Lung microvascular endothelial cell (primary cell): ENCODE measurements at regions not wholly inside any gene's neighbourhood (a gene's known extent, or its start where the extent isn't known, plus 50 kb on each side); places are given as distances from the start of the nearest gene placed in this dataset.

Source experiments
- DNase-seq, 2 donors: peaks; one replicate each; pipeline versions ENCODE4 v3.0.0 to v3.0.0-alpha.2; 2010; ENCODE audit warnings: low read depth in 2 of 2

DNA sequence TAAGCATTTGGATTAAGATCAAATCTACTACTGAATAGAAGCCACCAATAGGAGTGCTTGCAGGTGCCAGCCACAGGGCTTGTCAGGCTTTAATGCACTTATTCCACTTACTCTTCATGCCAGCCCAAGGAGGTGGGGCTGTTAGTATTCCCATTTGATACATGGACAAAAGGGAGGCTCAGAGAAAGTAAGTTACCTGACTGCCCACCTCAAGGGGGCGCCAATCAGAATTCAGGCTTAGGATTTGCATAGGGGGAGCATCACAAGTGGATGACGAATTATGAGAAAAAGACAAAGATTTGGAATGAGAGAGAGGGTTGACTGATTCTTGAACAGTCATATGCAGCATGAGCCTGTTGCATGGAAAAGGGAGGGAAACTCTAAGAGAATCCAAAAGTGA, 188.4 kb upstream of the TSHZ2 start:
- DNase-seq, result peak in 1 of 2 donors; percentile 40

DNA sequence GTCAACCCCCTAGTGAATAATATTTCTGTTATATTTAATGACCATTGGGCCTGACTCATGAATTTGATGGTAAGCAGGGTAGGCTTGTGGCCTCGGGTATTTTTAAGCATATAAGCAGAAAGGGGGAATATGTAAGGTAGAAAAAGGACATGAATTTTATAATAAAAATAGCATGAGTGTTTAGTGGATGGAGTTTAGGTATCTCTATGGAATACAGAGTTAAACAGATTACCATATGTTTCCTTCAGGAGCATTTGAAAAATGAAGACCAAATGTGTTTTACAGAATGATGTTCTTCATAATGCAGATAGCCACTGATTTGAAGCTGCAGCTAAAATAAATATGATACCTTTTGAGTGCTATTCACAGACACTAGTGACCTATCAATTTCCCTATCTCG, 191.7 kb upstream of the TSHZ2 start:
- no peak for DNase-seq

DNA sequence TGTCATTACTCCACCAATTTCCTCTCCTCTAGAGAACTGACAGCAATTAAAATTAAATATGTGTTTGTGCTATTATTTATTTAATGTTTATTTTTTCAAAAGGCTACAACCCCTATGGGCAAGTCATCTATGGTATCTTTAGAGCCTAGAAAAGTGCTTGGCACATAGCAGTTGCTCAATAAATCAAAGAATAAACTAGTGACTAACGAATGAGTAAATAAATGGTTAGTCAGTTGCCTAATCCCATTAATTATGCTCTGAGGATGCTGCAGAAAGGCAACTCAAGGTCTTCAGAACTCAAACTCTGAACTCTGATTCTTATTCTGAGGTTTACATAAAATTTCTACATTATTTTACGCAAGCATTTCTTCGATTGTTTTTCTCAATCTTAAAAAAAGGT, 193.0 kb upstream of the TSHZ2 start:
- no peak for DNase-seq

DNA sequence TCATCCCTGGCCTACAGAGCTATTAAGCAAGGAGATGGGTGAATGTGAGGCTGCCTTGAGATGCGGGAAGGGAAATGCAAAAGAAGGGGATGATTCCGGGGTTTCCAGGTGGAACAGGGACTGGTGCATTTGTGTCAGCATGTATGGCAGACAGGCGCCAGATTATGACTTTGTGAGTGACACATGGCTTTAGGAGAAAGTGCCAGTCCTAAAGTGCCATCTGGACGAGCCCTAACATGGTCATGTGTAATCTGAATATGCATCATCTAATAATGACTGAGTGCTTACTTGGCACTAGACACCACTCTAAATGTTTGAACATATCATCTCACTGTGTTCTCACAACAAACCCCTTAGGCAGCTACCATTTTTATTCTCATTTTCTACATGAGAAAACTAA, 195.0 kb upstream of the TSHZ2 start:
- DNase-seq, result no peak

DNA sequence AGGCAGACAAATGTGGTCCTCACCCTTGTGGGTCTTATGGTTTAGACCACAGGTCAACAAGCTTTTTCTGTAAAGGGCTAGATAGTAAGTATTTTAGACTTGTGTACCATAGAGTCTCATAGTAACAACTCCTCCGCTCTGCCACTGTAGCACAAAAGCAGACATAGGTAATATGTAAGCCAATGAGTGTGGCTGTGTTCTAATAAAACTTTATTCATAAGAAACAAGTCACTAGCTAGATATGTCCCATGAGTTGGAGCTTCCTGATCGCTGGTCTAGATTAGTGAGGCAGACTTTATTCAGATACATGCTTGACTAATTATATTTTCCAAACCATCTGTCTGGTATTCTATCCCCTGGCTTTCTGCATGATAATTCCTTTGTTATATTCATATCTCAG, 196.4 kb upstream of the TSHZ2 start:
- DNase-seq, result no peak

DNA sequence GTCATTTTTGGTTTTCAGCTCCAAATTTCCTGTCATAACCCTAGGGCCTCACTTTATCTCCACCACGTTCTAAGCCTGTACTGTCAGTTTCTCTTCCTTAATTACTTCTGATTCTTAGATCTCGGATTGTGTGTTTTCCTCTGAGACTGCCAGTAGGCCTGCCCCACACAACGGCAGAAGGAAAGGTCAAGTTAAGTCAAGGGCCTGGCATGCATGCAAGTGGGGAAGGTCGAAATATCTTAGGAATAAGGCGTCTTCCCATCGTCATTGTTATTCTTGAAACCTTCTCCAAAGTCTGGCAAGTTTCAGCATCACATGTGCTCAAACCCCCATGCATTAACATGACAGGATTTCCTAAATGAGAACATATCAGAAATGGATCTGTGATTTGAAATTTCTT, 203.5 kb upstream of the TSHZ2 start:
- DNase-seq, result no peak

DNA sequence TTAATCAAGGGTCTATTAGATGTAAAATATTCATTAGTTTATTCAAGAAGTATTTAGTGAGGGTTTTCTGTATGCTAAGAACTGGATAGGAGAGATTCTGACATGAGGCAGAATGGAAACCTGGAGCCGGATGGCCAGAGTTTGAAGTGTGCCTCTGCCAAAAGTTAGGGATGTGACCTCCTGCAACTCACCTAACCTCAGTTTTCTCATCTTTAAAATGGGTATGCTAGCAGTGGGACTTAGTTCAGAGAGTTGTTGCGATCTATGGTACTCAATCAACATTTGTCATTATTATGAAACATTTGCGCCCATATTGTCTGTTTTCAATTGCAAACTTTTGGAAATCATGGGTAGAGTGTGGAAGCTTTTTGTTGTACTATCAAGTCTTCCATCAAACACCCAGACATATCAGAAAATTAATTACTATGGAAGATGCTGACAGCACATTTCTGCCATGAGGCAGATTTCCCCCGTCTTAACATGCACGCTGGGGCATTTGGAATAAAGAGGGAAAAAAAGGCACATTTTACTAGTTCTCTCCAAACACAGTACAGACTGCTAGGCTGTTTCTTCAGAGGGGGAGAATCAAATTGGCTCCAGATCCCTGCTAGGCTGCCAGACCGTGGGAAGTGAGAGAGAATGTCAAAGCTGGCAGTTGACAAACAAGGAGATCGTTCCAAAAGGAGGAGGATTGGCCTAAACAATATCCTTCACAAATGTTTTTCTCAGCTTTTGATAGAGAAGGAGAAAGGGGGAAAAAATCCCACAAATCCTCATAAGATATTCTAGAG, 205.3 kb upstream of the TSHZ2 start:
- DNase-seq, result no peak

DNA sequence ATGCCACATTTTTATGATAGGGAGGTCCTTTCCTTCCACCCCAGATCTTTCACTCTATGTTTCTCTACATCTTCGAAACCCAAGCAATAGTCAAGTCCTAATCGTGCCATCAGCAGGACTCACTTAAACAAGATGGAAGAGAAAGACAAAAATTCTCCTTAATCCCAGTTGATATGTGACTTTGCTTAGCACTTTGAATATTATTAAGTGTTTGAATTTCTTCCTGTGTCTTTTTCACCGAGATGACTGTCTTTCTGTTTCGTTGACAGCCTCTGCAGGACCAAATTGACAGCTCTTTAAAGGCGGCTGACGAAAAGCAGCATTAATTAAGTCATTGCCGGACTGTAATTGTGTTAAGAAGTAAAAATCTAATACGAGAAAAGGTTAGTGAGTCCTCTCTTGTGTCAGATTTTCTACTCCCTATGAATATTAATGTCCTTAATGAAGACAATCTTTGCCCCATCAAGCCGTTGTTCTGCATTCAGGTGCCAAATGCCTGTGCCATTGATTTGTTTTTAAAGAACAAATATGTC, 208.8 kb upstream of the TSHZ2 start:
- DNase-seq, result no peak

DNA sequence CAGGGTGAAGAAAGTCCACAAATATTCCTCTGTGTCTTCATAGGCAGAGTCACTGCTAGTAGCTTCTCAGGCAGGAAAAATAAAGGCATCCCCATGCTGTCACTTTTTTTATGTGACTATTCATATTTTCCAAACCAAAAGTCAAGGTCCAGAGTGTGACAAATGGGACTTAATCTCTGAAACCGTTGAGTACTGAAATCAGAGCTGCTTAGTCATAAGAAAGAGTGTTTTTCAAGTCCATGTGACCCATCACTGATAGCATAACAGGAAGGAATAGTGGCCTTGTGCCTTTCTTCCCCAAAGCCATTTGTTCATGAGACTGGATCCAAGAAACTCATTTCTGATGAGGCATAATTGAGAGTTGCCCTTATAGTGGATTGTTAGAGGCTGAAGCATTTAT, 210.3 kb upstream of the TSHZ2 start:
- DNase-seq, result no peak

DNA sequence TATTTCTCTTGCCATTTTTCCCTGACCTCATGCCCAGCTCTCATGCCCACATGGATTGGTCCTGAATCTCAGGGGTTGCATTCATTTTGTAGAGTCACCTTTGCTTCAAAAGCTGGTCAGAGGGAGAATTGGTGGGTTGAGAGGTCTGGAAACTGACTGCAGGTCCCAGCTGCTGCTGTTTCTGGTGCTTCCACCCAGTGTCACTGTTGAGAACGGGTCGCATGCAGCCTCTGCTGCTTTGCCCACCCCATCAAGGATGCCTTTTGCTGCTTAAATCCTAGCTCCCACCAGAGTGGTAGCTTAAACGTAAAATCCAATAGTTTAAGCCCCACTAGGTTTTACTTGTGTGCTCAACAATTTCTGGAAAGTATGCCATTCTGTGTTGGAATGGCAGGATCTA, 211.4 kb upstream of the TSHZ2 start:
- no peak for DNase-seq

DNA sequence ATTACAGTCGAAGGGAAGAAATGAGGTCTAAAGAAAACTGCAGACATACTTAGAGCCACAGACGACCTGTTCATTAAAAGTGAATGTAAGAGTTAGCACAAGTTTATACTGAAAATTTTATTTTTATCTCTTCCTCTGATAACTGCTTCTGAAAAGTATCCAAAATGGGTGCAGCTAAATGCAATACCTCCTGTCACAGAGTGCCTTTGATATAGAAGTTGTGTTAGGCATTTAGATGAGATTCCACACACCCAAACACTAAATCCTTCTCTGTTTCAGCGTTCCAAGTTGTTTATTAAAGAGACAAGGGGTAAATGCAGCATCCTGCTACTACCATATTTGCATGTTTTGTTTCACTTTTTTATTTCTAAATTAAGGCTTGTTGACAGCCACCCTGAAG, 214.7 kb upstream of the TSHZ2 start:
- no peak for DNase-seq

DNA sequence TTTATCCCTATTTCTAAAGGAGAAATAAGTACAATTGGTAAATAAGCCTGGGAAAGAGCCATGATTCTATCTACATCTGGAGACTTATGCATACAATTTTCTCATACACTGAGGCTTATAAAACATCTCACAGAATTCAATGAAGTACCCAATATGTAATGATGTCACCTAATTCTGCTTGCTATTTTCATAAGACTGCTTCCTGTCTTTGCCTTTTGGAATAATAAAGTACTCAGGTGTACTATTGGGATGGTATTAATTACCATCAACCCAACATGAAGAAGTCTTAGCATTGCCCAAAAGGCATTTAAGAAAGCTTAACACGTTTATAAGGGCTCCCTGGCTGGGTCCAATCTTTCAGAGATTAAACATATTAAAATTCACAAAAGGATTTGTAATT, 216.4 kb upstream of the TSHZ2 start:
- DNase-seq, result no peak

DNA sequence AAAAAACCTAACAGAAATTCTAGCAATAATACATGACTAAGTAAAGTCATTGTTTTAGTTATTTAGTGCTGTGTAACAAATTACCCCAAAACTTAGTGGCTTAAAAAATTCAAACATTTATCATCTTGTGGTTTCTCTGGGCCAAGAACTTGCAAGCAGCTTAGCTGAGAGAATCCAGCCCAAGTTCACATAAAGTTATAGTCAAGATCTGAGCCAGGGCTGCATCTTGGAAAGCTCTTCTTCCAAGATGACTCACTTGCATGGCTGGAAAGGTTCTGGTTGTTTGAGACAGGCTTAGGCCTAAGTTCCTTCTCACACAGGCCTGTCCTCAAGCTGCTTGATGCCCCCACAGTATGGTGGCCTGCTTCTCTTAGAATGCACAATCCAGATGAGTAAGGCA, 217.8 kb upstream of the TSHZ2 start:
- DNase-seq, result no peak

DNA sequence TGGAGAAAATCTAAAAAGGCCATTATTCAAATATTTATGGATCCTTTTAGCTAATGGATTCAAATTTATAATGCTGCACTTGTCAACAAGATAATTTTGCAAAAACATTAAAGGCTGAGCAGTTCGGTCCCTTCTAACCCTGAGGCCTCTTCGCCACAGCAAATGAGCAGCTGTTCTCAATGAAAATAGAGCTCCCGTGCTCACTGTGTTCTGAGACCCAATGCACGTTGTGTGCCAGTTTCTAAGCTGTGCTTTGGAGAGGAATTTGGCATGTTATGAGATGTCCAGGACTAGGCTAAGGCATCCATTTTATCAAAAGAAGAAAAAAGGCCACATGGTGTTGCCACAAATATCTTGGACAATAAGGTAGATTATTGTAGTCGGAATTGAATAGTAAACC, 220.1 kb upstream of the TSHZ2 start:
- no peak for DNase-seq

DNA sequence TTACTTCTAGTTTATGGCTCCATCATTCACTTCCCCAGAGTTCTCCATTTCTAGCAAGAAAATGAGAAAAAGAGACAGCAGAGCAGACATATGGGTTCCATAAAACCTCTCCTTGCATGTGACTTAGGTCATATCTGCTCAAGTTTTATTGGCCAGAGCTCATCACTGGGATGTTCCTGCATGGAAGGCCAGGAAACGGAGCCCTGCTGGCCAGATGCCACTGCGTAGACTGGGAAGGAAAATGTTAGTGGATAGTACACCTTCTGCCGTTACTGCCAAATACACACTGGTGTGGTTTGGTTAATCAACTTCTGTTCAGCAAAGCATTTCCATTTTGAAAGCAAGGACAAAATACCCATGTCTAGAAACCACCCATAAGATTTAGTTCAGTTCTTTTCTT, 220.6 kb upstream of the TSHZ2 start:
- DNase-seq, result no peak

DNA sequence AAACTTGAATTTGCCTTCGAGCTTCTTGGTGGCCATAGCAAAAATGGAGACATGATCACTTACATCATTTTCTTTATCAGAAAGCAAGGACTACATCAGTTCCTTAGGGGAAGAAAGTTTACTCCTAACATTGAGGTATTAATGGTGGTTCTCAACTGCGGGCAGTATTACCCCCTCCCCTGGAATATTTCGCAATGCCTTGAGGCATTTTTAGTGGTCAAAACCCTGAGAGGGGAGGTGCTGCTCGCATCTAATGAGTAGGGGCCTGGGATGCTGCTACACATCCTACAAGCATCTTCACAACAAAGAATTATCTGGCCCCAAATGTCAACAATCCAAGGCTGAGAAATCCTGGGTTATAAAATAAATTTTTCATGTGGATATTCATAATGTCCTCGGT, 222.2 kb upstream of the TSHZ2 start:
- DNase-seq, result no peak

DNA sequence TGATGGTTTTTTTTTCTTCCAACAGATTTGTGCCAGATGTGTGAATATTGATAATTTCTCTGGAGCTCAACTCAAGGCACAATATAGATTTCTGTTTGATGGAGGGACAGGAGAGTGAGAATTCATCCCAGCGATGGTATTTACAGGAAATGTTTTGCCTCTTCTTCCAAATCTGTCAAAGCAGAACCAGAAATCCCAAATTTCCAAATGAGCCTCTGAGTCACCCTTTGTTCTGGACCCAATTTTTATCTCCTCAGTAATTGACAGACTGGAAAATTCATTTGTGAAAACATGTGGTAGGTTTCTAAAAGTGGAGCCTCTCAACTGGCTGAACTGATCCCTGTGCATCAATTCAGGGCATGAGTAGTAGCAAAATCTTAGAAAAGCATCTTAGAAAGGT, 223.2 kb upstream of the TSHZ2 start:
- DNase-seq, result no peak

DNA sequence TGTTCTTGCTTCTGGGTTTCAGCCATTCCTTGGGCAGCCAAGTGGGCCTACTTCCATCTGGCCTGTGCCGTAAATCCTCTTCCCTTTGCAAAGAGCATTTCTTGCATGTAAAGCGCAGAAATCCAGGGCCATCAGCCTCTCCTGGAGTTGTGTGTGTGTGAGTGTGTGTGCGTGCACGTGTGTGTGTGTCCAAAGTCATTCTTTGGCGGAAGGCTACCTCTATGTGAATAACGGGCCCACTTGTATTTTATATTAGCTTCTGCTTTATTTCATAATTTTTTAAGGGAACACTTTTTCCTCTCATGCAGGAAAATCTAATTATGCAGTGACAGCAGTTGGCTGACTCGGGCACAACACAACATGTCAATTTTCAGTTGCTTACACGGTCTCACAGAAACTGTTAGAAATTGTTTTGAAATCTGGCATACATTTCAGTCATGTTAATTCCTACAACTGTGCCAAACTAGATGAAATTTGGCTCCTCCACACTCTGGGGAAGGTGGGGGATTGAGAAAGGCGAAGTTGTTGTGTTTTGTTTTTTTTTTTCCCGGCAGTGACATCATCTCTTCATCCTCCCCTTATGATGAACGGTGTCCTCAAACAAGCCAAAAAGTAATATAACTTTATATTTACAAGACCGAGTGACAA, 223.7 kb upstream of the TSHZ2 start:
- DNase-seq, result no peak

DNA sequence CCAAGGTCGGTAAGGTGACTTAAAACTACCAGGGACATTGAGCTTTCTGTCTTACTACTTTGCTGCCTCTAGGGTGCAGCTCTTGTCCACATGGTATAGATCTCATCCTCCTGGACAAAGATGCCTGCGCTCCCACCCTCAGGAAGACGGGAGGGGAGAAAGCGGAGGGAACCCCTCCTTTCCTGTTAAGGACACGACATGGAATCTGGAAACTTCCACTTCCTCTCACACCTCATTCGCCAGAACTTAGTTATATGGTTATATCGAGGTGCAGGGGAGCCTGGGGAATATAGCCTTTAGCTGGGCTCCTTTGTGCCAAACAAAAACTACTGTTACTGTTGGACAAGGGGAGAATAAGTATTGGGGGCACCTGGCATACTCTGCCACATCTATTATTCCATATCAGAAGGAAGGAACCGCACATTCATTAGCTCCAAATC, 224.3 kb upstream of the TSHZ2 start:
- DNase-seq, result peak in 1 of 2 donors; percentile 18

DNA sequence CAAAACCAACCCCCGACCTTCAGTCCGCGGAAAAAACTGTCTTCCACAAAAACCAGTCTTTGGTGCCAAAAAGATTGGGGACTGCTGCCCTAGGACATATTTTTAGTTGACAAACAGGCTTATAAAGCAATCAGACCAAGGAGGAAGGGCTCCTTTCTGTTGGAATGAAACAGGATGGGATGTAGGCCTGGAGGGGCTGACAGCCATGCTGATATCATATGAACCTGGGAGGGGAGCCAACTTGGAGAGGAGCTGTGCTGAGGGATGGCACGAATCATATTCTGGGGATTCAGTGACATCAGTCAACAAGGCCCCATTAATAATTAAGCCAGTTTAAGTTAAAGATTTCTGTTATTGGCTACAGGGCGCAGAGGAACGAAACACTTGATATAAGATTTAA, 225.4 kb upstream of the TSHZ2 start:
- no peak for DNase-seq

DNA sequence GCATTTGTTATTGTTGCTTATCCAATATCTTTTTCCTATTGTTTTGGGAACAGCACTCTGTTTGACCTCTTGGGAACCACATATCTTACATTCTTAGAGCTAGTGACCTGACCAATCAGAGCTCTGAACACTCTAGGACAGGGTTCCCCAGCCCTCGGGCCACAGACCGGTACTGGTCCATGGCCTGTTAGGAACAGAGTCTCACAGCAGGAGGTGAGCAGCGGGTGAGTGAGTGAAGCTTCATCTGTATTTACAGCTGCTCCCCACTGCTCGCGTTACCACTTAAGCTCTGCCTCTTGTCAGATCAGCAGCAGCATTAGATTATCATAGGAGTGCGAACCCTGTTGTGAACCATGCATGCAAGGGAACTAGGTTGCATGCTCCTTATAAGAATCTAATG, 226.0 kb upstream of the TSHZ2 start:
- no peak for DNase-seq

DNA sequence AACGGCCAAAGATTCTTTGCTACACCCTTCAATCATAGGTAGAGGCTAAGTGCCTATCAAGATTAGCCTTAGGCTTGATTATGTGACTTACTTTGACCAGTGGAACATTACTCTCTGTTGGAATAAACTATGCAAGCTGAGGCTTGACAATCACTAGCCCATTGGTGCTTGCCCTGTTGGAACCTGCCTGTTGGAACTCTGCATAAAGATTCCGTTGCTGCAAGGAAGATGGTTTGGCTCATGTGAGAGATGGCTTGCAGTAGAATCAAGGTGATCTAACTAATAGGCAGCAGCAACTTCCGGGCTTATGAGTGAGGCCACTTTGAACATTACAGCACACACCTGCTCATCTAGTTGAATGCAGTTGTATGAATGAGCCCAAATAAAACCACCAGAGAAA, 227.7 kb upstream of the TSHZ2 start:
- no peak for DNase-seq

DNA sequence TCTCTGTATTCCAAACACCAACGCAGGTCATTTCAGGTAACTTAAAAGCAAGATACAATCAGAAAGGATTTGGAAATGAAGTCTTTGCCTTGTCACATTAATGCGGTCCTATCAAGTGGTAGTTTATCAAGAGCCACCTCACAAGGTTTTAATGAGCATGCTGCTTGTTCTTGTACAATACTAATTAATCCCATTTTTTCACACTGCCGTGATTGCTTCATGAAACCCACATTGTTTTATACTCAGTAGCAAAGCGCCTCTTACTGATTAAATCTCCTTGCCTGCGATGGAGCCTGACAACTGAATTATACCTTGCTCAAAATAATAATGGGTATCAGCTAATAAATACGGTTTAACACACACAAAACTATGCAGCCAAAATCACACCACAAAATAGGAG, 234.1 kb upstream of the TSHZ2 start:
- no peak for DNase-seq
